ENCODE measurements at regions not wholly inside any gene's neighbourhood (a gene's known extent, or its start where the extent isn't known, plus 50 kb on each side); places are given as distances from the start of the nearest gene placed in this dataset.
"Not testable (repeated sequence)": the region's sequence is repeated elsewhere in the genome, so short reads cannot be mapped to it uniquely, and the experiment has no call there.

- H3K79me2 ChIP-seq (ENCODE audit: low read length) = no peaks in the 10 kb centered on the region
- H4K20me1 ChIP-seq (ENCODE audit: low read length) = no peaks in the 10 kb centered on the region
- H3K27ac ChIP-seq (ENCODE audit: low read length) = no peak overlapping the region
- no TSS peak for BruUV-seq (replicated peaks)
- ATAC-seq (no peak), DNase-seq (peak; percentile 3)
- no peaks in the 10 kb centered on the region for H3K36me3 ChIP-seq (ENCODE audit: low read depth, low read length)
- no peak overlapping the region for H3K4me3 ChIP-seq (ENCODE audit: low read length)
- no peak for TF ChIP-seq EZH2 (IDR thresholded peaks at IDR 0.05; ENCODE audit: low read length, unreplicated experiment)
- TF ChIP-seq EZH2phosphoT487 (IDR thresholded peaks at IDR 0.05; ENCODE audit: borderline replicate concordance, low read length) = no peak
- no peak for TF ChIP-seq CTCF (conservative IDR thresholded peaks at IDR 0.05; ENCODE audit: low read depth, low read length)
- no peak overlapping the region for H3K9ac ChIP-seq (ENCODE audit: low read length)
- POLR2A ChIA-PET (ENCODE audit: unreplicated experiment) = no interaction called here
- H3F3A ChIP-seq (ENCODE audit: low read length, unreplicated experiment) = no peaks in the 10 kb centered on the region
- H3K4me2 ChIP-seq (ENCODE audit: low read length) = no peak overlapping the region
- no peaks in the 10 kb centered on the region for H3K4me1 ChIP-seq (ENCODE audit: insufficient read depth, low read length)
- no peaks in the 10 kb centered on the region for H3K27me3 ChIP-seq (ENCODE audit: low read length)
- H3K9me3 ChIP-seq (ENCODE audit: low read length) = no peaks in the 10 kb centered on the region
- no peaks in the 10 kb centered on the region for H3K9me2 ChIP-seq (replicated peaks; ENCODE audit: low read length)
- CTCF ChIA-PET = no interaction called here
- no peak overlapping the region for H2AFZ ChIP-seq (ENCODE audit: low read length)
- intact Hi-C loops (cut with micrococcal nuclease) = no loop called here
Measured at GRCh38 chr9:18324928-18325745, 148.8 kb upstream of the ADAMTSL1 start.

- CTCF ChIA-PET = not testable (repeated sequence)
Measured at GRCh38 chr9:18325746-18326011, 148.3 kb upstream of the ADAMTSL1 start.

GRCh38 chr9:18327121-18327520 lies 146.8 kb upstream of the ADAMTSL1 start:
- DNase-seq (no peak), ATAC-seq (no peak)
- no TSS peak for BruUV-seq (replicated peaks)
- no peak overlapping the region for H3K27ac ChIP-seq (ENCODE audit: low read length)
- no peak overlapping the region for H3K4me3 ChIP-seq (ENCODE audit: low read length)
- no peaks in the 10 kb centered on the region for H4K20me1 ChIP-seq (ENCODE audit: low read length)
- H3K79me2 ChIP-seq (ENCODE audit: low read length) = no peaks in the 10 kb centered on the region
- ChIA-PET POLR2A (ENCODE audit: unreplicated experiment) (no interaction called here), CTCF (no interaction called here)
- no peak overlapping the region for H2AFZ ChIP-seq (ENCODE audit: low read length)
- H3K4me2 ChIP-seq (ENCODE audit: low read length) = no peak overlapping the region
- no peaks in the 10 kb centered on the region for H3K9me2 ChIP-seq (replicated peaks; ENCODE audit: low read length)
- H3K36me3 ChIP-seq (ENCODE audit: low read depth, low read length) = no peaks in the 10 kb centered on the region
- intact Hi-C loops (cut with micrococcal nuclease) = no loop called here
- no peaks in the 10 kb centered on the region for H3F3A ChIP-seq (ENCODE audit: low read length, unreplicated experiment)
- H3K9me3 ChIP-seq (ENCODE audit: low read length) = no peaks in the 10 kb centered on the region
- no peak overlapping the region for H3K9ac ChIP-seq (ENCODE audit: low read length)
- no peak for TF ChIP-seq EZH2 (IDR thresholded peaks at IDR 0.05; ENCODE audit: low read length, unreplicated experiment)
- TF ChIP-seq CTCF (conservative IDR thresholded peaks at IDR 0.05; ENCODE audit: low read depth, low read length) = no peak
- no peak for TF ChIP-seq EZH2phosphoT487 (IDR thresholded peaks at IDR 0.05; ENCODE audit: borderline replicate concordance, low read length)
- H3K4me1 ChIP-seq (ENCODE audit: insufficient read depth, low read length) = no peaks in the 10 kb centered on the region
- no peaks in the 10 kb centered on the region for H3K27me3 ChIP-seq (ENCODE audit: low read length)

More at GRCh38 chr9:18325746-18326011, 148.3 kb upstream of the ADAMTSL1 start:
- H2AFZ ChIP-seq (ENCODE audit: low read length); H3K9me2 ChIP-seq (replicated peaks; ENCODE audit: low read length); H3K27ac ChIP-seq (ENCODE audit: low read length); H3K4me2 ChIP-seq (ENCODE audit: low read length); intact Hi-C loops (cut with micrococcal nuclease); DNase-seq; H3F3A ChIP-seq (ENCODE audit: low read length, unreplicated experiment); H4K20me1 ChIP-seq (ENCODE audit: low read length); H3K9ac ChIP-seq (ENCODE audit: low read length); H3K27me3 ChIP-seq (ENCODE audit: low read length); BruUV-seq (replicated peaks); H3K36me3 ChIP-seq (ENCODE audit: low read depth, low read length); H3K4me1 ChIP-seq (ENCODE audit: insufficient read depth, low read length); H3K9me3 ChIP-seq (ENCODE audit: low read length); ATAC-seq; H3K79me2 ChIP-seq (ENCODE audit: low read length); POLR2A ChIA-PET (ENCODE audit: unreplicated experiment); H3K4me3 ChIP-seq (ENCODE audit: low read length): not testable (repeated sequence)
